SK-N-SH (cell line): ENCODE measurements at regions not wholly inside any gene's neighbourhood (a gene's known extent, or its start where the extent isn't known, plus 50 kb on each side); places are given as distances from the start of the nearest gene placed in this dataset.

Source experiments
- CTCF ChIA-PET: fragments of 300-600, 350-600 bp; formaldehyde crosslinking; extraction: SDS; loops from one replicate; lab custom pipeline; 2021; lab: Yijun Ruan, JAX
- POLR2A ChIA-PET: fragments of 350-600 bp; sonication (Branson Sonifier 250); formaldehyde crosslinking; extraction: SDS; loops from one replicate; lab custom pipeline; 2020; ENCODE audit warnings: antibody characterized with exemption, inconsistent platforms; lab: Yijun Ruan, JAX
- DNase-seq: peaks from one replicate; pipeline ENCODE4 v3.0.0; 2012
- H2AFZ ChIP-seq: fragments of 200-600 bp; sonication (generic); 2 replicates; pipeline ENCODE4 v1.8.1; 2016; ENCODE audit warnings: antibody characterized with exemption, mild to moderate bottlenecking, low read depth
- H3F3A ChIP-seq: fragments of 200-600 bp; sonication (generic); replicated peaks from 2 replicates; pipeline ENCODE3; 2016; ENCODE audit warnings: antibody characterized with exemption, mild to moderate bottlenecking; ENCODE audit not compliant: insufficient read depth
- H3K27ac ChIP-seq, 2 experiments: fragments of 200-500 bp in 1 of 2; fragments of 200-600 bp in 1 of 2; sonication (Bioruptor generic) in 1 of 2; sonication (generic), shearing (Covaris generic) in 1 of 2; 2 replicates each; pipeline versions ENCODE4 v1.5.1 to v1.6.1; 2014 to 2016; ENCODE audit warnings: low read depth in 2 of 2, inconsistent platforms in 1 of 2, low read length in 1 of 2, mild to moderate bottlenecking in 1 of 2, mixed read lengths in 1 of 2
- H3K27me3 ChIP-seq: fragments of 200-600 bp; sonication (generic), shearing (Covaris generic); 2 replicates; pipeline ENCODE4 v1.6.1; 2016; ENCODE audit warnings: mixed run types; ENCODE audit not compliant: insufficient read depth
- H3K36me3 ChIP-seq, 2 experiments: fragments of 200-500 bp in 1 of 2; fragments of 200-600 bp in 1 of 2; sonication (Bioruptor generic) in 1 of 2; sonication (generic) in 1 of 2; replicated peaks in 1 of 2; 2 replicates each; pipeline versions ENCODE3 to v1.5.1; 2014 to 2016; ENCODE audit warnings: low read length in 1 of 2, mild to moderate bottlenecking in 1 of 2; ENCODE audit not compliant: insufficient read depth in 2 of 2, control insufficient read depth in 1 of 2
- H3K4me1 ChIP-seq, 2 experiments: fragments of 200-500 bp in 1 of 2; fragments of 200-600 bp in 1 of 2; sonication (Bioruptor generic) in 1 of 2; sonication (generic), shearing (Covaris generic) in 1 of 2; 2 replicates each; pipeline versions ENCODE4 v1.5.1 to v1.6.1; 2014 to 2016; ENCODE audit warnings: low read depth in 1 of 2, low read length in 1 of 2, mixed run types in 1 of 2; ENCODE audit not compliant: insufficient read depth in 2 of 2, control insufficient read depth in 1 of 2
- H3K4me2 ChIP-seq: fragments of 200-600 bp; sonication (generic), shearing (Covaris generic); 2 replicates; pipeline ENCODE4 v1.6.1; 2017; ENCODE audit warnings: mixed run types
- H3K4me3 ChIP-seq, 2 experiments: fragments of 200-500 bp in 1 of 2; fragments of 200-600 bp in 1 of 2; sonication (Bioruptor generic) in 1 of 2; sonication (generic), shearing (Covaris generic) in 1 of 2; 2 replicates each; pipeline versions ENCODE4 v1.5.1 to v1.8.1; 2014 to 2016; ENCODE audit warnings: low read depth in 2 of 2, inconsistent platforms in 1 of 2, low read length in 1 of 2, mild to moderate bottlenecking in 1 of 2, mixed read lengths in 1 of 2, moderate library complexity in 1 of 2
- H3K79me2 ChIP-seq: fragments of 200-600 bp; sonication (generic); 2 replicates; pipeline ENCODE4 v1.8.1; 2017; ENCODE audit warnings: mild to moderate bottlenecking; ENCODE audit not compliant: insufficient read depth
- H3K9ac ChIP-seq: fragments of 200-600 bp; sonication (generic); 2 replicates; pipeline ENCODE4 v1.6.1; 2017; ENCODE audit warnings: mixed run types
- H3K9me2 ChIP-seq: fragments of 200-600 bp; sonication (generic); 2 replicates; pipeline ENCODE4 v1.6.1; 2017; ENCODE audit warnings: mixed run types
- H3K9me3 ChIP-seq: fragments of 200-600 bp; sonication (generic); 2 replicates; pipeline ENCODE4 v1.6.1; 2017; ENCODE audit warnings: mixed run types, mild to moderate bottlenecking, moderate library complexity
- H4K20me1 ChIP-seq: fragments of 200-600 bp; sonication (generic); 2 replicates; pipeline ENCODE4 v1.6.1; 2017; ENCODE audit warnings: mild to moderate bottlenecking, mixed run types; ENCODE audit not compliant: insufficient read depth
- EP300 ChIP-seq, 2 experiments: IDR thresholded peaks; 2 replicates each; pipeline versions ENCODE4 v1.4.0 to v1.6.1; 2012; ENCODE audit warnings: borderline replicate concordance in 1 of 2, low read depth in 1 of 2, low read length in 1 of 2
- EZH2phosphoT487 ChIP-seq: fragments of 200-600 bp; sonication (generic); IDR thresholded peaks from 2 replicates; pipeline ENCODE4 v1.6.1; 2017; ENCODE audit warnings: low read depth, mixed run types, mild to moderate bottlenecking, antibody characterized with exemption, moderate library complexity, borderline replicate concordance
- GABPA ChIP-seq: IDR thresholded peaks from 2 replicates; pipeline ENCODE4 v1.4.0; 2012; ENCODE audit warnings: low read depth, mild to moderate bottlenecking
- GATA2 ChIP-seq: sonication (generic); formaldehyde crosslinking; IDR thresholded peaks from 2 replicates; pipeline ENCODE4 v1.5.0; 2020; ENCODE audit warnings: mild to moderate bottlenecking, missing genetic modification reagents
- MXI1 ChIP-seq: IDR thresholded peaks from 2 replicates; pipeline ENCODE4 v1.6.1; 2012; ENCODE audit warnings: mild to moderate bottlenecking, low read depth, low read length, improper control_type of control experiment
- NFIC ChIP-seq: IDR thresholded peaks from 2 replicates; pipeline ENCODE4 v1.4.0; 2012; ENCODE audit warnings: borderline replicate concordance
- POLR2AphosphoS5 ChIP-seq: IDR thresholded peaks from 2 replicates; pipeline ENCODE4 v1.6.1; 2012; ENCODE audit warnings: low read depth, low read length
- RAD21 ChIP-seq: IDR thresholded peaks from 2 replicates; pipeline ENCODE4 v1.6.1; 2012; ENCODE audit warnings: mild to moderate bottlenecking, low read length
- RCOR1 ChIP-seq: fragments of 150-350 bp; IDR thresholded peaks from 2 replicates; pipeline ENCODE4 v1.6.1; 2017; ENCODE audit warnings: antibody characterized with exemption, low read length
- RFX5 ChIP-seq: IDR thresholded peaks from 2 replicates; pipeline ENCODE4 v1.6.1; 2012; ENCODE audit warnings: mild to moderate bottlenecking, improper control_type of control experiment, low read length
- RXRA ChIP-seq: IDR thresholded peaks from 2 replicates; pipeline ENCODE4 v1.4.0; 2012; ENCODE audit warnings: low read depth, mild to moderate bottlenecking, borderline replicate concordance
- SIN3A ChIP-seq: IDR thresholded peaks from 2 replicates; pipeline ENCODE4 v1.6.1; 2012; ENCODE audit warnings: low read depth, mild to moderate bottlenecking, low read length, moderate library complexity, borderline replicate concordance
- TAF1 ChIP-seq: IDR thresholded peaks from 2 replicates; pipeline ENCODE4 v1.6.1; 2012; ENCODE audit warnings: low read depth, mild to moderate bottlenecking, low read length, moderate library complexity, borderline replicate concordance
- TEAD4 ChIP-seq: IDR thresholded peaks from 2 replicates; pipeline ENCODE4 v1.4.0; 2012; ENCODE audit warnings: mild to moderate bottlenecking, borderline replicate concordance; ENCODE audit not compliant: insufficient read depth
- YY1 ChIP-seq: IDR thresholded peaks from 2 replicates; pipeline ENCODE4 v1.4.0; 2012; ENCODE audit warnings: low read depth, mild to moderate bottlenecking
- TF ChIP-seq, protein P1 (sequence below): IDR thresholded peaks from 2 replicates; pipeline ENCODE4 v1.6.1; 2012; ENCODE audit warnings: mild to moderate bottlenecking, low read depth, low read length, moderate library complexity
- TF ChIP-seq, protein P2 (sequence below): fragments of 150-350 bp; IDR thresholded peaks from 2 replicates; pipeline ENCODE4 v1.6.1; 2017; ENCODE audit warnings: antibody characterized with exemption, low read length, low read depth, borderline replicate concordance
- TF ChIP-seq, protein P3 (sequence below): fragments of 150-350 bp; IDR thresholded peaks from 2 replicates; pipeline ENCODE4 v1.6.1; 2016; ENCODE audit warnings: mild to moderate bottlenecking, low read depth, low read length
- TF ChIP-seq, protein P4 (sequence below): IDR thresholded peaks from 2 replicates; pipeline ENCODE4 v1.4.0; 2012; ENCODE audit warnings: low read depth, borderline replicate concordance

DNA sequence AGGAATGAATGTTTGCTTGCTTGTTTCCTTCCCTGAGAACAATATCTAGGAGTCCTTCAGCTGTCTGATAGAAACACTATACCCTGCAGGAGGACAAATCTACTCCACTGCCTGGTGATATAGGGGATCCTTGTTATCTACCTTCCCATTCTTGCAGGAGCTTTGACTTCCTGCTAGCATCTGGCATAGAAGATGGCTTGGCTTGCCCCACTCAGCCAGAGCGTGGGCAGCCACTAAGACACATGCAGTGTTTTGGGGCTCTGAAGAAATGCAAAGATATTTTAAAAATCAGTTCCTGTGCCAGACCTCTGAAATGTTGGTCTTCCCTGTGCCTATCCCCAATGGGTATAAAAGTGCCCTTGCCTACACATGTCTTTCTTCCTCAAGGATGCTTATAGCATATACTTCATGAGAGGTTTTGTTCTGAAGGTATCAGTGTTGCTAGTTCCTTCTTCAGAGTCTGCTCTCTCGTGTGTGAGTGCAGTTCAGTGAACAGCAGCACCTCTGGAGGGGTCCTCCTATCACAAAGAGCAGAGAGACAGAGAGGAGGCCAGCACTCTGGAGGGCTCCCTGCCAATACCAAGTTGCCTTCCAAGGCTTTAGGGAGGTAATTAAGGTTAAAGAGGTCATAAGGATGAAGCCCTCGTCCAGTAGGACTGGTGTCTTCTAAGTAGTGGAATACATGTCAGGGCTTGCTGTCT lies 149.1 kb upstream of the CALCR start (continued):
- TF ChIP-seq, protein P1, sequence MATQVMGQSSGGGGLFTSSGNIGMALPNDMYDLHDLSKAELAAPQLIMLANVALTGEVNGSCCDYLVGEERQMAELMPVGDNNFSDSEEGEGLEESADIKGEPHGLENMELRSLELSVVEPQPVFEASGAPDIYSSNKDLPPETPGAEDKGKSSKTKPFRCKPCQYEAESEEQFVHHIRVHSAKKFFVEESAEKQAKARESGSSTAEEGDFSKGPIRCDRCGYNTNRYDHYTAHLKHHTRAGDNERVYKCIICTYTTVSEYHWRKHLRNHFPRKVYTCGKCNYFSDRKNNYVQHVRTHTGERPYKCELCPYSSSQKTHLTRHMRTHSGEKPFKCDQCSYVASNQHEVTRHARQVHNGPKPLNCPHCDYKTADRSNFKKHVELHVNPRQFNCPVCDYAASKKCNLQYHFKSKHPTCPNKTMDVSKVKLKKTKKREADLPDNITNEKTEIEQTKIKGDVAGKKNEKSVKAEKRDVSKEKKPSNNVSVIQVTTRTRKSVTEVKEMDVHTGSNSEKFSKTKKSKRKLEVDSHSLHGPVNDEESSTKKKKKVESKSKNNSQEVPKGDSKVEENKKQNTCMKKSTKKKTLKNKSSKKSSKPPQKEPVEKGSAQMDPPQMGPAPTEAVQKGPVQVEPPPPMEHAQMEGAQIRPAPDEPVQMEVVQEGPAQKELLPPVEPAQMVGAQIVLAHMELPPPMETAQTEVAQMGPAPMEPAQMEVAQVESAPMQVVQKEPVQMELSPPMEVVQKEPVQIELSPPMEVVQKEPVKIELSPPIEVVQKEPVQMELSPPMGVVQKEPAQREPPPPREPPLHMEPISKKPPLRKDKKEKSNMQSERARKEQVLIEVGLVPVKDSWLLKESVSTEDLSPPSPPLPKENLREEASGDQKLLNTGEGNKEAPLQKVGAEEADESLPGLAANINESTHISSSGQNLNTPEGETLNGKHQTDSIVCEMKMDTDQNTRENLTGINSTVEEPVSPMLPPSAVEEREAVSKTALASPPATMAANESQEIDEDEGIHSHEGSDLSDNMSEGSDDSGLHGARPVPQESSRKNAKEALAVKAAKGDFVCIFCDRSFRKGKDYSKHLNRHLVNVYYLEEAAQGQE = no peak
- no peak for TF ChIP-seq SIN3A
- TF ChIP-seq EZH2phosphoT487 = no peak
- no peak for TF ChIP-seq NFIC

DNA sequence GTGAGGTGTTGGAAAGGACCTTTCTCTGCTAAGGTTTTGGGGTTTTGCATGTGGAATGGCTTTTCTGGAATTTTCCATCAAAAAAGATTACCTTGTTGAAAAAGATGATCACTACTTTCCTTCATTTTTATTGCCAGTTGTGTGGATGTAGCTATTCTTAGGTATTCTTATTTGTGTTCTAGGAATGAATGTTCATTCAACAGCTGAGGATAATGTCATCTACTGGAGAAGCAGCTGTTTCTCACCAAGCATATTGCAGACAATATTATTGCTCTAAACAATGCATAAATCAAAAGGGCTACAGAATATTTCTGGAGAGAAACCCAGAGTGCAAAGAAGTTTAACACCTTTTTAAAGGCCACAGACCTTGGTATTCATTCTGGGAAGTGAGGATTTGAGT lies 145.6 kb upstream of the CALCR start:
- H3K9me3 ChIP-seq = no peaks in the 10 kb centered on the region; the same call in 1 of the 2 replicates
- no peaks in the 10 kb centered on the region; a peak in 1 of 4 replicates for H3K4me1 ChIP-seq
- DNase-seq = no peak
- H3K79me2 ChIP-seq = no peaks in the 10 kb centered on the region
- no peaks in the 10 kb centered on the region for H3F3A ChIP-seq
- H4K20me1 ChIP-seq = no peaks in the 10 kb centered on the region
- H3K9ac ChIP-seq = no peak overlapping the region
- CTCF ChIA-PET = interaction anchor here (1.2 to 1.8 kb wide), 3 partner anchors 13 to 98 kb away, joined by 3 to 5 read pairs (median 3); no protein-coding TSS in a partner anchor
- no peaks in the 10 kb centered on the region for H3K9me2 ChIP-seq
- H2AFZ ChIP-seq = no peak overlapping the region
- POLR2A ChIA-PET = interaction anchor here (0.6 kb wide), 1 partner anchor 201 kb away, joined by 5 read pairs; the partner anchor contains the start of gene GNG11
- no peaks in the 10 kb centered on the region for H3K27me3 ChIP-seq
- H3K27ac ChIP-seq = no peak overlapping the region
- TF ChIP-seq GATA2 (CRISPR knock-in tag) = no peak
- no peak for TF ChIP-seq SIN3A
- no peak for TF ChIP-seq RCOR1
- no peak for TF ChIP-seq YY1
- TF ChIP-seq, protein P2, sequence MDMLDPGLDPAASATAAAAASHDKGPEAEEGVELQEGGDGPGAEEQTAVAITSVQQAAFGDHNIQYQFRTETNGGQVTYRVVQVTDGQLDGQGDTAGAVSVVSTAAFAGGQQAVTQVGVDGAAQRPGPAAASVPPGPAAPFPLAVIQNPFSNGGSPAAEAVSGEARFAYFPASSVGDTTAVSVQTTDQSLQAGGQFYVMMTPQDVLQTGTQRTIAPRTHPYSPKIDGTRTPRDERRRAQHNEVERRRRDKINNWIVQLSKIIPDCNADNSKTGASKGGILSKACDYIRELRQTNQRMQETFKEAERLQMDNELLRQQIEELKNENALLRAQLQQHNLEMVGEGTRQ = no peak
- no peak for TF ChIP-seq RFX5
- no peak for TF ChIP-seq RXRA
- TF ChIP-seq TEAD4 = no peak
- TF ChIP-seq GABPA = no peak
- TF ChIP-seq, protein P3, sequence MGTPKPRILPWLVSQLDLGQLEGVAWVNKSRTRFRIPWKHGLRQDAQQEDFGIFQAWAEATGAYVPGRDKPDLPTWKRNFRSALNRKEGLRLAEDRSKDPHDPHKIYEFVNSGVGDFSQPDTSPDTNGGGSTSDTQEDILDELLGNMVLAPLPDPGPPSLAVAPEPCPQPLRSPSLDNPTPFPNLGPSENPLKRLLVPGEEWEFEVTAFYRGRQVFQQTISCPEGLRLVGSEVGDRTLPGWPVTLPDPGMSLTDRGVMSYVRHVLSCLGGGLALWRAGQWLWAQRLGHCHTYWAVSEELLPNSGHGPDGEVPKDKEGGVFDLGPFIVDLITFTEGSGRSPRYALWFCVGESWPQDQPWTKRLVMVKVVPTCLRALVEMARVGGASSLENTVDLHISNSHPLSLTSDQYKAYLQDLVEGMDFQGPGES = no peak
- TF ChIP-seq RAD21 = no peak
- TF ChIP-seq, protein P4, sequence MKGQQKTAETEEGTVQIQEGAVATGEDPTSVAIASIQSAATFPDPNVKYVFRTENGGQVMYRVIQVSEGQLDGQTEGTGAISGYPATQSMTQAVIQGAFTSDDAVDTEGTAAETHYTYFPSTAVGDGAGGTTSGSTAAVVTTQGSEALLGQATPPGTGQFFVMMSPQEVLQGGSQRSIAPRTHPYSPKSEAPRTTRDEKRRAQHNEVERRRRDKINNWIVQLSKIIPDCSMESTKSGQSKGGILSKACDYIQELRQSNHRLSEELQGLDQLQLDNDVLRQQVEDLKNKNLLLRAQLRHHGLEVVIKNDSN = no peak
- no peak for TF ChIP-seq EZH2phosphoT487
- TF ChIP-seq TAF1 = no peak
- TF ChIP-seq POLR2AphosphoS5 = no peak
- no peak for TF ChIP-seq EP300 (IDR thresholded peaks at IDR 0.05; ENCODE audit: borderline replicate concordance in 1 of 2, low read depth in 1 of 2, low read length in 1 of 2)
- no peak for TF ChIP-seq NFIC
- no peak for TF ChIP-seq MXI1
- H3K36me3 ChIP-seq = no peaks in the 10 kb centered on the region
- no peak overlapping the region for H3K4me2 ChIP-seq
- no peak overlapping the region for H3K4me3 ChIP-seq
